A673 (cell line): ENCODE measurements at regions not wholly inside any gene's neighbourhood (a gene's known extent, or its start where the extent isn't known, plus 50 kb on each side); places are given as distances from the start of the nearest gene placed in this dataset.

ENCODE experiments used
- CTCF ChIP-seq: fragments of 300-800, 200-600 bp; sonication (generic); conservative IDR thresholded peaks from 2 replicates; pipeline ENCODE4 v1.5.1; 2017; ENCODE audit warnings: low read depth, mild to moderate bottlenecking, antibody characterized with exemption, low read length, moderate library complexity, mixed read lengths
- EZH2 ChIP-seq: fragments of 200-600 bp; sonication (generic); IDR thresholded peaks from 2 replicates; pipeline ENCODE4 v1.6.1; 2017; ENCODE audit warnings: borderline replicate concordance, low read depth, mild to moderate bottlenecking, mixed read lengths, antibody characterized with exemption, low read length; ENCODE audit not compliant: poor library complexity, severe bottlenecking

GRCh38 chr10:83458611-83459010 lies 680.7 kb upstream of the GHITM start:
- TF ChIP-seq CTCF (no peak), EZH2 (no peak)
